ENCODE measurements at regions not wholly inside any gene's neighbourhood (a gene's known extent, or its start where the extent isn't known, plus 50 kb on each side); places are given as distances from the start of the nearest gene placed in this dataset.
A peak's percentile ranks its signal among the peaks of the same experiment; 100 is the strongest.

DNA sequence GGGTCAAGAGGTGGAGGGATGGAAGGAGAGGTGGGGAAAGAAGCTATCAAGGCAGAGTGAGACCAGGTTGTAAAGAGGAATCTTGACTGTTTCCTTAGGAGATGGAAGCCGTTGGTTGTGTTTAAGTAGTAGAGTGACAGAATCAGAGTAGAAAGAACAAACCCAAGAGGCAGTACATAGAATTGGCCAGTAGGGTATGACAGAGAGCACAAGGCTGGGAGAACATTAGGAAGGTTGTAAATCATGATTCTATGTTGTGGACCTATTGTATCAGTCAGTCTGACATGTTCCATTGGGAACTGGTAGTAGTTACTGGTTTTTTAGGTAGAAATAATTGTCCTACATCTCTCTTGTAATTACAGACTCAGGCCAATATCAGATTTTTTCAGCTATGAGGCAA, 486.9 kb upstream of the USP24 start:
- Histone ChIP-seq H3K9ac (ENCODE audit: low read length) (no peak overlapping the region), H3K27ac (ENCODE audit: low read length, poor library complexity, severe bottlenecking) (no peak overlapping the region), H3K4me2 (ENCODE audit: low read length, poor library complexity, severe bottlenecking) (no peak overlapping the region), H3K4me3 (ENCODE audit: insufficient read depth in 1 of 2, low read depth in 1 of 2, low read length in 2 of 2) (no peak overlapping the region), H3K23ac (ENCODE audit: low read length in 2 of 2) (no peak overlapping the region), H2BK12ac (ENCODE audit: low read length in 2 of 2) (peak overlapping the region in 1 of 2 experiments; percentile 81), H2BK120ac (ENCODE audit: low read depth, low read length) (no peak overlapping the region), H2AFZ (ENCODE audit: low read depth, low read length) (no peak overlapping the region), H4K91ac (ENCODE audit: low read length) (no peak overlapping the region), H3K36me3 (ENCODE audit: control insufficient read depth in 1 of 2, insufficient read depth in 2 of 2, low read depth in 1 of 2, low read length in 2 of 2) (no peaks in the 10 kb centered on the region), H2AK5ac (ENCODE audit: low read length, severe bottlenecking) (no peak overlapping the region), H3K4me1 (ENCODE audit: control insufficient read depth, insufficient read depth, low read depth, low read length) (peaks cover 6% of the 10 kb centered on the region), H3K79me1 (replicated peaks; ENCODE audit: low read length, poor library complexity, severe bottlenecking) (no peaks in the 10 kb centered on the region), H3K14ac (ENCODE audit: low read length in 2 of 2) (no peak overlapping the region), H4K8ac (ENCODE audit: low read length) (no peak overlapping the region), H2BK15ac (ENCODE audit: low read depth, poor library complexity, severe bottlenecking) (no peak overlapping the region), H3K4ac (ENCODE audit: low read depth in 1 of 2, low read length in 2 of 2) (no peak overlapping the region), H3K27me3 (ENCODE audit: control insufficient read depth in 1 of 2, insufficient read depth in 1 of 2, low read length in 2 of 2) (no peaks in the 10 kb centered on the region), H3K9me3 (ENCODE audit: control insufficient read depth, low read length) (no peaks in the 10 kb centered on the region), H3K18ac (ENCODE audit: low read depth in 1 of 2, low read length in 2 of 2) (no peak overlapping the region), H2BK5ac (ENCODE audit: low read depth, low read length, poor library complexity, severe bottlenecking) (no peak overlapping the region)
- peak; percentile 18 for DNase-seq
- WGBS, result 56% methylated on average over 1 of the region's 1 CpG

DNA sequence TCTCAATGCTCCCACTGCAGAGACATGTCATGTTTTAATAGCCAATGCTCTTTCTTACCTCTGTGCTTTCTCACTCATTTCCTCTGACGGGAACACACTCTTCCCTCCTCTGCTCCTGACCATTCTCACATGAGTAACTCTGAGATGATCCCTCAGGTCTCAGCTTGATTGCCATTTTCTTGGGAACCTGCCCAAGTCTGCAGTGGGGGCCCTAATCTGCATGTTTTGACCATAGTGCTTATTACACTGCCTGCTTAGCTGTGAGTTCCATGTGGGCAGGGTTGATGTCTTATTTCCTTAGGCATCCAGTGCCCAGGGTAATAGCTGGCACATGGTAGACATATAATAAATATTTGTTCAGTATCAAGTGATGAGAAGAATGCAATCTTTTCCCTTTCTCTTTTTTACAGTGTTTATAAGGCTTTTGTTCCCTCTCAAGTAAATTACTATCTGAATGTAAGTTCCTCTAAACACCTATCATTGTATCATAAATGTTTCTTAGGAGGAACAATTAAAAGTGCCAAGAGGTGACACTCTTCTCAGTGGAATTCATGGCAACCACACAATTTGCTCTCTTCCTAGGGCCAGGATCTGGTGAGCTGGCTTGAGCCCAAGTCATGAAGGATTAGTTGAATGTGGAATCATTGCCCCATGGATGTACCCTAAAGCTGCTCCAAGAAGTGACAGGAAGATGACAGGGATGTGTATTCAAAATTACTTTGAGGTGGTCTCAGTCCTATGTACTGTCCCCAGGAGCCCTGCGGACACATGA, 485.4 kb upstream of the USP24 start:
- no peak overlapping the region for H3K4me3 ChIP-seq (ENCODE audit: insufficient read depth in 1 of 2, low read depth in 1 of 2, low read length in 2 of 2)
- H3K4ac ChIP-seq (ENCODE audit: low read depth in 1 of 2, low read length in 2 of 2), result no peak overlapping the region
- no peak overlapping the region for H2BK12ac ChIP-seq (ENCODE audit: low read length in 2 of 2)
- no peak overlapping the region for H3K14ac ChIP-seq (ENCODE audit: low read length in 2 of 2)
- peaks cover 8% of the 10 kb centered on the region for H3K4me1 ChIP-seq (ENCODE audit: control insufficient read depth, insufficient read depth, low read depth, low read length)
- no peaks in the 10 kb centered on the region for H3K36me3 ChIP-seq (ENCODE audit: control insufficient read depth in 1 of 2, insufficient read depth in 2 of 2, low read depth in 1 of 2, low read length in 2 of 2)
- H3K79me1 ChIP-seq (replicated peaks; ENCODE audit: low read length, poor library complexity, severe bottlenecking), result no peaks in the 10 kb centered on the region
- DNase-seq, result peak; percentile 13
- H2AFZ ChIP-seq (ENCODE audit: low read depth, low read length), result no peak overlapping the region
- no peaks in the 10 kb centered on the region for H3K9me3 ChIP-seq (ENCODE audit: control insufficient read depth, low read length)
- peak overlapping the region; percentile 25 for H4K91ac ChIP-seq (ENCODE audit: low read length)
- H4K8ac ChIP-seq (ENCODE audit: low read length), result no peak overlapping the region
- no peak overlapping the region for H2BK120ac ChIP-seq (ENCODE audit: low read depth, low read length)
- no peak overlapping the region for H3K23ac ChIP-seq (ENCODE audit: low read length in 2 of 2)
- H2BK15ac ChIP-seq (ENCODE audit: low read depth, poor library complexity, severe bottlenecking), result no peak overlapping the region
- H3K4me2 ChIP-seq (ENCODE audit: low read length, poor library complexity, severe bottlenecking), result no peak overlapping the region
- WGBS, result 44% methylated on average over 2 of the region's 2 CpGs
- H3K18ac ChIP-seq (ENCODE audit: low read depth in 1 of 2, low read length in 2 of 2), result no peak overlapping the region
- no peak overlapping the region for H3K27ac ChIP-seq (ENCODE audit: low read length, poor library complexity, severe bottlenecking)
- no peak overlapping the region for H2BK5ac ChIP-seq (ENCODE audit: low read depth, low read length, poor library complexity, severe bottlenecking)
- H2AK5ac ChIP-seq (ENCODE audit: low read length, severe bottlenecking), result no peak overlapping the region
- no peaks in the 10 kb centered on the region for H3K27me3 ChIP-seq (ENCODE audit: control insufficient read depth in 1 of 2, insufficient read depth in 1 of 2, low read length in 2 of 2)
- peak overlapping the region; percentile 34 for H3K9ac ChIP-seq (ENCODE audit: low read length)

DNA sequence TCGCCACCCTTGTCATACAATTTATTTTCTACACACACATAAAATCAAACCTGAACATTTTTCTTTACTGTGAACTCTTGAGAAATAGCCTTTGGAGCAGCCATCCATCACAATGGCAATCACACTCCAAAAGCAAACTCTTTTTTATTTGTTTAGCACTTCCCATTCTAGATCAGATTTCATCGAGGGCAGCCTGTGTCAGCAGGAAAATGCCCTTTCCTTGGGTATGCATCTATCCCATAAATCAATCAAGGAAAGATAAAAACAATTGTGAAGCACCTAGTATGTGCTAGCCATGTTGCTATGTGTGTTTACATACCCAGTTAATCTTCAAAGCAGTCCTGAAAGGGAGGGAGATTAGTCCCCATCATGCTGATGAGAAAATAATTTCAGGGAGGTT, 484.1 kb upstream of the USP24 start:
- Histone ChIP-seq H2BK5ac (ENCODE audit: low read depth, low read length, poor library complexity, severe bottlenecking) (no peak overlapping the region), H3K27me3 (ENCODE audit: control insufficient read depth in 1 of 2, insufficient read depth in 1 of 2, low read length in 2 of 2) (no peaks in the 10 kb centered on the region), H4K91ac (ENCODE audit: low read length) (no peak overlapping the region), H2BK12ac (ENCODE audit: low read length in 2 of 2) (no peak overlapping the region), H2AFZ (ENCODE audit: low read depth, low read length) (no peak overlapping the region), H2AK5ac (ENCODE audit: low read length, severe bottlenecking) (no peak overlapping the region), H3K36me3 (ENCODE audit: control insufficient read depth in 1 of 2, insufficient read depth in 2 of 2, low read depth in 1 of 2, low read length in 2 of 2) (no peaks in the 10 kb centered on the region), H2BK120ac (ENCODE audit: low read depth, low read length) (no peak overlapping the region), H3K4me1 (ENCODE audit: control insufficient read depth, insufficient read depth, low read depth, low read length) (peaks cover 7% of the 10 kb centered on the region), H4K8ac (ENCODE audit: low read length) (no peak overlapping the region), H3K27ac (ENCODE audit: low read length, poor library complexity, severe bottlenecking) (no peak overlapping the region), H3K79me1 (replicated peaks; ENCODE audit: low read length, poor library complexity, severe bottlenecking) (no peaks in the 10 kb centered on the region), H3K4me3 (ENCODE audit: insufficient read depth in 1 of 2, low read depth in 1 of 2, low read length in 2 of 2) (no peak overlapping the region), H3K4ac (ENCODE audit: low read depth in 1 of 2, low read length in 2 of 2) (no peak overlapping the region), H3K4me2 (ENCODE audit: low read length, poor library complexity, severe bottlenecking) (no peak overlapping the region), H3K14ac (ENCODE audit: low read length in 2 of 2) (no peak overlapping the region), H3K9me3 (ENCODE audit: control insufficient read depth, low read length) (no peaks in the 10 kb centered on the region), H2BK15ac (ENCODE audit: low read depth, poor library complexity, severe bottlenecking) (no peak overlapping the region), H3K9ac (ENCODE audit: low read length) (no peak overlapping the region), H3K18ac (ENCODE audit: low read depth in 1 of 2, low read length in 2 of 2) (no peak overlapping the region), H3K23ac (ENCODE audit: low read length in 2 of 2) (no peak overlapping the region)
- WGBS, result 87% methylated on average over 2 of the region's 2 CpGs
- DNase-seq, result no peak

DNA sequence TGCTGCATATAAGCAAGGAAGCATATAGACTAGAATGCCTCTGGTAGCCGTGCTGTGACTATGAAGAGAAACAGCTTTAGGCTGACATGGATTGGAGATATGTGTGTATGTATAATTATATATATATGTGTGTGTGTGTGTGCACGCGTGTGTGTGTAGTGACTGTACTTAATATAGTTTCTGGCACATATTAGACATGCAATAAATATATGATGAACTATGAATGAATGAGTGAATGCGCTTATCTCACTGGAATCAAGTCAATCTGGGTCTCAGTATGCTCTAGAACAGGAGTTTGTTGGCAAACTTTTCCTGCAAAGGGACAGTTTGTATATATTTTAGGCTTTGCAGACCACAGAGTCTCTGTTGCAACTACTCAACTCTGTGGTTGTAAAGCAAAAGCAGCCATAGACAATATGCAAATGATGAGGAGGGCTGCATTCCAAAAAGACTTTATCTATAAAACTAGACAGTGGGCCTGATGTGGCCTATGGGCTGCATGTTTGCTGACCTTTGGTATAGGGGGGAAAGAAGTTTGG, 482.9 kb upstream of the USP24 start:
- H3K4me1 ChIP-seq (ENCODE audit: control insufficient read depth, insufficient read depth, low read depth, low read length), result peaks cover 2% of the 10 kb centered on the region
- H3K36me3 ChIP-seq (ENCODE audit: control insufficient read depth in 1 of 2, insufficient read depth in 2 of 2, low read depth in 1 of 2, low read length in 2 of 2), result no peaks in the 10 kb centered on the region
- no peaks in the 10 kb centered on the region for H3K79me1 ChIP-seq (replicated peaks; ENCODE audit: low read length, poor library complexity, severe bottlenecking)
- H3K9me3 ChIP-seq (ENCODE audit: control insufficient read depth, low read length), result no peaks in the 10 kb centered on the region
- H3K4me3 ChIP-seq (ENCODE audit: insufficient read depth in 1 of 2, low read depth in 1 of 2, low read length in 2 of 2), result no peak overlapping the region
- no peak overlapping the region for H2AK5ac ChIP-seq (ENCODE audit: low read length, severe bottlenecking)
- peak; percentile 54 for DNase-seq
- 50% methylated on average over 2 of the region's 4 CpGs for WGBS
- no peak overlapping the region for H3K18ac ChIP-seq (ENCODE audit: low read depth in 1 of 2, low read length in 2 of 2)
- H4K91ac ChIP-seq (ENCODE audit: low read length), result no peak overlapping the region
- no peak overlapping the region for H2BK15ac ChIP-seq (ENCODE audit: low read depth, poor library complexity, severe bottlenecking)
- H2BK12ac ChIP-seq (ENCODE audit: low read length in 2 of 2), result peak overlapping the region in 1 of 2 experiments; percentile 15
- no peaks in the 10 kb centered on the region for H3K27me3 ChIP-seq (ENCODE audit: control insufficient read depth in 1 of 2, insufficient read depth in 1 of 2, low read length in 2 of 2)
- H2AFZ ChIP-seq (ENCODE audit: low read depth, low read length), result no peak overlapping the region
- no peak overlapping the region for H3K14ac ChIP-seq (ENCODE audit: low read length in 2 of 2)
- H4K8ac ChIP-seq (ENCODE audit: low read length), result no peak overlapping the region
- no peak overlapping the region for H2BK120ac ChIP-seq (ENCODE audit: low read depth, low read length)
- no peak overlapping the region for H3K23ac ChIP-seq (ENCODE audit: low read length in 2 of 2)
- H3K4me2 ChIP-seq (ENCODE audit: low read length, poor library complexity, severe bottlenecking), result no peak overlapping the region
- no peak overlapping the region for H3K27ac ChIP-seq (ENCODE audit: low read length, poor library complexity, severe bottlenecking)
- no peak overlapping the region for H3K9ac ChIP-seq (ENCODE audit: low read length)
- H3K4ac ChIP-seq (ENCODE audit: low read depth in 1 of 2, low read length in 2 of 2), result no peak overlapping the region
- no peak overlapping the region for H2BK5ac ChIP-seq (ENCODE audit: low read depth, low read length, poor library complexity, severe bottlenecking)
